Mesenchymal stem cell (in vitro differentiated cells and primary cell): ENCODE measurements at regions not wholly inside any gene's neighbourhood (a gene's known extent, or its start where the extent isn't known, plus 50 kb on each side); places are given as distances from the start of the nearest gene placed in this dataset.
A peak's percentile ranks its signal among the peaks of the same experiment; 100 is the strongest.

ENCODE experiments used
- DNase-seq: peaks from one replicate; pipeline ENCODE4 v3.0.0-alpha.2; 2013
- H2AFZ ChIP-seq: one replicate; pipeline ENCODE4 v1.6.1; 2013; ENCODE audit warnings: low read depth, mild to moderate bottlenecking, control low read depth, inconsistent platforms, low read length, moderate library complexity
- H2AK5ac ChIP-seq: 2 replicates; pipeline ENCODE4 v1.6.1; 2013; ENCODE audit warnings: low read length, moderate library complexity, mild to moderate bottlenecking, inconsistent platforms; ENCODE audit not compliant: severe bottlenecking
- H2BK120ac ChIP-seq: one replicate; pipeline ENCODE4 v1.6.1; 2013; ENCODE audit warnings: low read depth, mild to moderate bottlenecking, inconsistent platforms, low read length, moderate library complexity
- H2BK12ac ChIP-seq, 2 experiments: one replicate each; pipeline ENCODE4 v1.6.1; 2013; ENCODE audit warnings: inconsistent platforms in 2 of 2, low read length in 2 of 2, mild to moderate bottlenecking in 2 of 2, moderate library complexity in 2 of 2, control low read depth in 1 of 2
- H2BK15ac ChIP-seq: one replicate; pipeline ENCODE4 v1.6.1; 2013; ENCODE audit warnings: mild to moderate bottlenecking, low read depth, inconsistent platforms; ENCODE audit not compliant: poor library complexity, severe bottlenecking
- H2BK5ac ChIP-seq: 2 replicates; pipeline ENCODE4 v1.6.1; 2013; ENCODE audit warnings: low read depth, mild to moderate bottlenecking, low read length, control low read depth, inconsistent platforms; ENCODE audit not compliant: poor library complexity, severe bottlenecking
- H3K14ac ChIP-seq, 2 experiments: one replicate each; pipeline ENCODE4 v1.6.1; 2013; ENCODE audit warnings: inconsistent platforms in 2 of 2, low read length in 2 of 2, control low read depth in 1 of 2, mild to moderate bottlenecking in 1 of 2, moderate library complexity in 1 of 2
- H3K18ac ChIP-seq, 2 experiments: one replicate each; pipeline ENCODE4 v1.6.1; 2013; ENCODE audit warnings: inconsistent platforms in 2 of 2, low read length in 2 of 2, control low read depth in 1 of 2, low read depth in 1 of 2, mild to moderate bottlenecking in 1 of 2
- H3K23ac ChIP-seq, 2 experiments: one replicate each; pipeline ENCODE4 v1.6.1; 2013; ENCODE audit warnings: inconsistent platforms in 2 of 2, low read length in 2 of 2, mild to moderate bottlenecking in 2 of 2, moderate library complexity in 2 of 2, control low read depth in 1 of 2
- H3K27ac ChIP-seq: 2 replicates; pipeline ENCODE4 v1.5.1; 2013; ENCODE audit warnings: mild to moderate bottlenecking, moderate library complexity, low read length, control low read depth, inconsistent platforms; ENCODE audit not compliant: poor library complexity, severe bottlenecking
- H3K27me3 ChIP-seq, 2 experiments: 2 replicates each; pipeline versions ENCODE4 v1.6.1 to v1.7.0; 2013; ENCODE audit warnings: low read length in 2 of 2, mild to moderate bottlenecking in 2 of 2, moderate library complexity in 2 of 2, control low read depth in 1 of 2, inconsistent platforms in 1 of 2; ENCODE audit not compliant: control insufficient read depth in 1 of 2, insufficient read depth in 1 of 2
- H3K36me3 ChIP-seq, 2 experiments: 2 replicates each; pipeline versions ENCODE4 v1.6.1 to v1.7.0; 2013; ENCODE audit warnings: low read length in 2 of 2, control low read depth in 1 of 2, inconsistent platforms in 1 of 2, low read depth in 1 of 2, mild to moderate bottlenecking in 1 of 2; ENCODE audit not compliant: insufficient read depth in 2 of 2, control insufficient read depth in 1 of 2
- H3K4ac ChIP-seq, 2 experiments: one replicate each; pipeline ENCODE4 v1.6.1; 2013; ENCODE audit warnings: inconsistent platforms in 2 of 2, low read length in 2 of 2, mild to moderate bottlenecking in 2 of 2, moderate library complexity in 2 of 2, control low read depth in 1 of 2, low read depth in 1 of 2
- H3K4me1 ChIP-seq: 2 replicates; pipeline ENCODE4 v1.6.1; 2013; ENCODE audit warnings: low read depth, low read length, control low read depth; ENCODE audit not compliant: control insufficient read depth, insufficient read depth
- H3K4me2 ChIP-seq: 2 replicates; pipeline ENCODE4 v1.6.1; 2013; ENCODE audit warnings: low read length, mild to moderate bottlenecking, inconsistent platforms; ENCODE audit not compliant: poor library complexity, severe bottlenecking
- H3K4me3 ChIP-seq, 2 experiments: 2 replicates each; pipeline versions ENCODE4 v1.5.1 to v1.7.0; 2013; ENCODE audit warnings: low read length in 2 of 2, mild to moderate bottlenecking in 2 of 2, control low read depth in 1 of 2, low read depth in 1 of 2; ENCODE audit not compliant: insufficient read depth in 1 of 2
- H3K79me1 ChIP-seq: replicated peaks from 2 replicates; pipeline ENCODE4 v1.6.1; 2013; ENCODE audit warnings: mild to moderate bottlenecking, control low read depth, low read length, inconsistent platforms; ENCODE audit not compliant: poor library complexity, severe bottlenecking
- H3K9ac ChIP-seq: 2 replicates; pipeline ENCODE4 v1.7.0; 2013; ENCODE audit warnings: mild to moderate bottlenecking, low read length, moderate library complexity
- H3K9me3 ChIP-seq: 2 replicates; pipeline ENCODE4 v1.7.0; 2013; ENCODE audit warnings: mild to moderate bottlenecking, low read length; ENCODE audit not compliant: control insufficient read depth
- H4K8ac ChIP-seq: one replicate; pipeline ENCODE4 v1.6.1; 2013; ENCODE audit warnings: inconsistent platforms, mild to moderate bottlenecking, low read length, moderate library complexity
- H4K91ac ChIP-seq: one replicate; pipeline ENCODE4 v1.6.1; 2013; ENCODE audit warnings: mild to moderate bottlenecking, low read length, inconsistent platforms
- WGBS: methylation state at CpG from one replicate; pipeline ENCODE4 v1.1.7; 2013; ENCODE audit warnings: mixed read lengths; 5-methylcytosine and 5-hydroxymethylcytosine counted together

DNA sequence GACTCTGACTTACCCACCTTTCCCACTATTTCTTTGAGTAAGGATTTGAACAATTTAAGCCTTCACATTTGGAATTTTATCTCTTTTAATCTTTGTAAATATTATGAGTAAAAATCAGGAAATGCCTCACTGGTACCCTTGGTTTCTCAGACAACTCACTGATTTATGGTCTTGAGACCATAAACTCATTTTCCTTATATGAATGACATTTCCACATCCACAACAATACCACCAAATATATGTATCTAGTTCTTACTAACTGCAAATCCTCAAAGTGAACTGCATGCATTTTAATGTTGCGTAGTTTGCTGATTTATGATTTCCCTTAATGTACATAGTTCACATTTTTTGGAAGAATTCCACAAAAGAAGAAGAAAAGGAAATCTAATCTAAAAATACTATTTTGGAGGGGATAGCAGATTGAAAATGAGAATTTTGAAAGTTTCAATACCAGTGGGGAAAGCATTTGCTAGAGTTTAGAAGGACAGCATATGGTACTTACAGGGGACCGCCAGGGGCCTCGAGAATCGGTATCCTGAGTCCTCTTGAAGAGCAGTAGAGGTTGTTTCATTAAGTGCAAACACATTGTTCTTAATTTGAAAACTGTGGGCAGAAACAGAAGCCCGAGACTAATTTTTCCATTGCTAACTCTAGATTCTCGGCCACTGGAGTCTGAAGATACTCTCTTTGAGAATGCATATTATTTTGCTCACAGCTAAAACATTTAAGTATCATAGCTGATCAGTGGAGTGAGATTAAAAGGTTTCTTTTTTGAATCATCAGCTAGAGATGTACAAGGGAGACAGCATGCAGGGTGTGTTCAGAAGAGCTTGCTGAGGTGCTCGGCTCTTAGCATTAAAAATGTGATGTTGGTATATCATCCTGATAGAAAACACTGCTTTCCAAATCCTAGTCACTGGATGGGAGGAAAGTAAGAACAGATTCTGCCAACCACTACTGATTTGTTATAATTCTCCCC, 964.0 kb downstream of the GATA3 start:
- Histone ChIP-seq H3K4ac (no peak overlapping the region), H3K4me1 (no peaks in the 10 kb centered on the region), H4K91ac (no peak overlapping the region), H3K9me3 (no peaks in the 10 kb centered on the region), H2BK120ac (no peak overlapping the region), H3K36me3 (no peaks in the 10 kb centered on the region), H3K23ac (no peak overlapping the region), H2BK12ac (no peak overlapping the region), H2AFZ (no peak overlapping the region), H2BK5ac (no peak overlapping the region), H2AK5ac (no peak overlapping the region), H3K4me2 (no peak overlapping the region), H4K8ac (no peak overlapping the region), H3K27me3 (peaks cover 0 to 7% of the 10 kb centered on the region in 2 experiments), H3K27ac (no peak overlapping the region), H3K9ac (no peak overlapping the region), H2BK15ac (no peak overlapping the region), H3K4me3 (no peak overlapping the region), H3K18ac (no peak overlapping the region), H3K14ac (no peak overlapping the region), H3K79me1 (no peaks in the 10 kb centered on the region)
- WGBS: 93% methylated on average over 4 of the region's 7 CpGs
- DNase-seq: no peak

DNA sequence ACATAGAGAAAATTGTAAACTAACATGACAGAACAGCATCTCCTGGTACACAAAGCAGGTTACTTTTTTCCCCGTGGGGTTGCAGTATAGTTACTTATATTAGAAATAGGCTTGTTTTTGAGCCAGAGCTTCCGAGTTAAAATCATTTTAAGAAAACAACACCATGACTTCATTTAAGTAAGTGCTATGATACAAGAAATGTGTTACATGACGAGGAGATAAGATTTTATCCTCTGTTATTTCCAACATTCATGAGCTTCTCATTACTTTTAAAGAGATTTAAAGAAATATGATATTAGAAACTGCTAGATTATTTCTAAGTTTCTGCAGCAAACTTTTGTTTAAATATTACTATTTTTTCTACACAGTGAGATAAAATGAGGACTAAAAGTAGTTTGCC, 968.7 kb downstream of the GATA3 start:
- whole genome bisulfite sequencing: no CpG with 5 or more reads among the region's 3 CpGs
- H3K18ac ChIP-seq: no peak overlapping the region
- H3K27ac ChIP-seq: no peak overlapping the region

DNA sequence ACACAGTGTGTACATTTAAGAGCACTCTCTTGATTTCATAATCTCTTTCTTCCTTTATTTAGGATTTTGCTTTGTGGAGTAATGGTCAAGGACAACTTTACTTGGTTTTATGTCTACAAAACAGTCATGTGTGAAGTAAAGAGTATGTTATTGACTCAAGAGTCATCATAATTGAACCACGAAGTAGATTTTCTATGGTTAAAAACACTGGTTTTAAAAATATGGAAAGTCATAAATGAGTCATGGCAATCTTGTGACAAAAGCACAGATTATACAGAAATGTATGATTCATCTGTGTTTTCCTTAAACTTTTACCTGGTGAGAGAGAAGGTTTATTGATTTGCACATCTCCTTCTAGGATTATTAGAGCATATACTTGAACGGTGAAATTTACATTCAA, 969.7 kb downstream of the GATA3 start:
- H3K9ac ChIP-seq: no peak overlapping the region
- H3K4ac ChIP-seq: no peak overlapping the region
- H3K79me1 ChIP-seq: no peaks in the 10 kb centered on the region
- no peaks in the 10 kb centered on the region for H3K36me3 ChIP-seq
- 28% methylated on average over 1 of the region's 2 CpGs for WGBS
- H4K8ac ChIP-seq: no peak overlapping the region
- no peak overlapping the region for H3K4me3 ChIP-seq
- H2AK5ac ChIP-seq: no peak overlapping the region
- no peak overlapping the region for H3K23ac ChIP-seq
- DNase-seq: no peak
- no peak overlapping the region for H2BK15ac ChIP-seq
- H3K9me3 ChIP-seq: no peaks in the 10 kb centered on the region
- H2BK5ac ChIP-seq: no peak overlapping the region
- no peak overlapping the region for H2BK12ac ChIP-seq
- no peak overlapping the region for H4K91ac ChIP-seq
- no peak overlapping the region for H2AFZ ChIP-seq
- H3K4me1 ChIP-seq: no peaks in the 10 kb centered on the region
- no peak overlapping the region for H2BK120ac ChIP-seq
- no peak overlapping the region for H3K27ac ChIP-seq
- no peaks in the 10 kb centered on the region for H3K27me3 ChIP-seq
- H3K18ac ChIP-seq: no peak overlapping the region
- H3K14ac ChIP-seq: no peak overlapping the region
- H3K4me2 ChIP-seq: no peak overlapping the region

More for the DNA sequence above, 968.7 kb downstream of the GATA3 start:
- Histone ChIP-seq H3K4me1 (no peaks in the 10 kb centered on the region), H2AFZ (no peak overlapping the region), H2BK120ac (no peak overlapping the region), H3K79me1 (no peaks in the 10 kb centered on the region), H4K91ac (no peak overlapping the region), H3K9ac (no peak overlapping the region), H3K36me3 (no peaks in the 10 kb centered on the region), H3K23ac (no peak overlapping the region), H2BK5ac (no peak overlapping the region), H2BK15ac (no peak overlapping the region), H2BK12ac (no peak overlapping the region), H2AK5ac (no peak overlapping the region), H3K14ac (no peak overlapping the region), H3K27me3 (peaks cover 0 to 6% of the 10 kb centered on the region in 2 experiments), H3K4me2 (no peak overlapping the region), H3K9me3 (no peaks in the 10 kb centered on the region), H3K4ac (no peak overlapping the region), H3K4me3 (no peak overlapping the region), H4K8ac (no peak overlapping the region)
- no peak for DNase-seq

DNA sequence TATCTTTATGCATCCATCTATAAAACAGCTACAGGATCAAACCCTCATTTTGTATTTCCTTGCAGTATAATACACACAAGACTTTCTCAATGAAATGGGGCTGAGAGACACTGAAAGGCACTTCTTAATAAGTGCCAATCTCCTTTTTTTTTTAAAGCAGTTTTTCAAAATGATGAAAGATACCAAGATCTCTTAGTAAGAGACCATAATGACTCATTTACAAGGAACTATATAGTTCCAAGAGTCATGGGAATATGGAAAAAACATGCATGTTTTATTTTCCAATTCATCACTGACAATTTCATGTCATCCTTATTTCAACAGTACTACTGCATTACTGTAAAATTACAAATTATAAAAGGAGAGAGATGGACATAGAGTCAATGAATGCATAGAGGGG, 973.7 kb downstream of the GATA3 start:
- H3K4me3 ChIP-seq: no peak overlapping the region
- no peak overlapping the region for H3K18ac ChIP-seq
- no peaks in the 10 kb centered on the region for H3K9me3 ChIP-seq
- no peak overlapping the region for H3K14ac ChIP-seq
- no peak overlapping the region for H3K4me2 ChIP-seq
- no peak overlapping the region for H2AK5ac ChIP-seq
- H4K8ac ChIP-seq: no peak overlapping the region
- no peaks in the 10 kb centered on the region for H3K27me3 ChIP-seq
- H3K4me1 ChIP-seq: no peaks in the 10 kb centered on the region
- no peak overlapping the region for H2BK5ac ChIP-seq
- H3K9ac ChIP-seq: no peak overlapping the region
- no peak overlapping the region for H4K91ac ChIP-seq
- H3K36me3 ChIP-seq: no peaks in the 10 kb centered on the region
- H2AFZ ChIP-seq: no peak overlapping the region
- DNase-seq: peak; percentile 11
- no peak overlapping the region for H3K23ac ChIP-seq
- no peak overlapping the region for H2BK120ac ChIP-seq
- H2BK15ac ChIP-seq: no peak overlapping the region
- H3K79me1 ChIP-seq: no peaks in the 10 kb centered on the region
- no peak overlapping the region for H3K4ac ChIP-seq
- H3K27ac ChIP-seq: no peak overlapping the region
- H2BK12ac ChIP-seq: no peak overlapping the region
